ENCODE measurements at regions not wholly inside any gene's neighbourhood (a gene's known extent, or its start where the extent isn't known, plus 50 kb on each side); places are given as distances from the start of the nearest gene placed in this dataset.

GRCh38 chr1:185483217-185483616 lies 166.2 kb upstream of the IVNS1ABP start:
- H3K79me2 ChIP-seq (ENCODE audit: insufficient read depth, low read length), result no peaks in the 10 kb centered on the region
- H2AFZ ChIP-seq (ENCODE audit: low read length), result no peak overlapping the region
- no peak overlapping the region for H3K27ac ChIP-seq (ENCODE audit: low read depth, low read length, poor library complexity, severe bottlenecking)
- no peaks in the 10 kb centered on the region for H3K9me3 ChIP-seq (ENCODE audit: low read length)
- TF ChIP-seq EZH2 (IDR thresholded peaks at IDR 0.05; ENCODE audit: borderline replicate concordance, low read length), result no peak
- TF ChIP-seq, protein P1, sequence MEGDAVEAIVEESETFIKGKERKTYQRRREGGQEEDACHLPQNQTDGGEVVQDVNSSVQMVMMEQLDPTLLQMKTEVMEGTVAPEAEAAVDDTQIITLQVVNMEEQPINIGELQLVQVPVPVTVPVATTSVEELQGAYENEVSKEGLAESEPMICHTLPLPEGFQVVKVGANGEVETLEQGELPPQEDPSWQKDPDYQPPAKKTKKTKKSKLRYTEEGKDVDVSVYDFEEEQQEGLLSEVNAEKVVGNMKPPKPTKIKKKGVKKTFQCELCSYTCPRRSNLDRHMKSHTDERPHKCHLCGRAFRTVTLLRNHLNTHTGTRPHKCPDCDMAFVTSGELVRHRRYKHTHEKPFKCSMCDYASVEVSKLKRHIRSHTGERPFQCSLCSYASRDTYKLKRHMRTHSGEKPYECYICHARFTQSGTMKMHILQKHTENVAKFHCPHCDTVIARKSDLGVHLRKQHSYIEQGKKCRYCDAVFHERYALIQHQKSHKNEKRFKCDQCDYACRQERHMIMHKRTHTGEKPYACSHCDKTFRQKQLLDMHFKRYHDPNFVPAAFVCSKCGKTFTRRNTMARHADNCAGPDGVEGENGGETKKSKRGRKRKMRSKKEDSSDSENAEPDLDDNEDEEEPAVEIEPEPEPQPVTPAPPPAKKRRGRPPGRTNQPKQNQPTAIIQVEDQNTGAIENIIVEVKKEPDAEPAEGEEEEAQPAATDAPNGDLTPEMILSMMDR (IDR thresholded peaks at IDR 0.05; ENCODE audit: low read length), result no peak
- H3K9ac ChIP-seq (ENCODE audit: low read length), result no peak overlapping the region
- H4K20me1 ChIP-seq (ENCODE audit: insufficient read depth, low read length), result no peaks in the 10 kb centered on the region
- H3K36me3 ChIP-seq (ENCODE audit: insufficient read depth, low read length), result no peaks in the 10 kb centered on the region
- no peaks in the 10 kb centered on the region for H3K4me1 ChIP-seq (ENCODE audit: insufficient read depth, low read length, severe bottlenecking)
- H3K9me2 ChIP-seq (ENCODE audit: low read depth, low read length), result no peaks in the 10 kb centered on the region
- H3K27me3 ChIP-seq (ENCODE audit: insufficient read depth, low read length), result no peaks in the 10 kb centered on the region
- H3K4me3 ChIP-seq (ENCODE audit: low read depth, low read length, poor library complexity, severe bottlenecking), result no peak overlapping the region
- H3F3A ChIP-seq (ENCODE audit: insufficient read depth, low read length), result no peaks in the 10 kb centered on the region
- no peak overlapping the region for H3K4me2 ChIP-seq (ENCODE audit: low read length)

- no peak overlapping the region for H3K9ac ChIP-seq (ENCODE audit: low read length)
- no peaks in the 10 kb centered on the region for H3K36me3 ChIP-seq (ENCODE audit: insufficient read depth, low read length)
- no peaks in the 10 kb centered on the region for H3K9me3 ChIP-seq (ENCODE audit: low read length)
- no peaks in the 10 kb centered on the region for H3F3A ChIP-seq (ENCODE audit: insufficient read depth, low read length)
- H3K4me3 ChIP-seq (ENCODE audit: low read depth, low read length, poor library complexity, severe bottlenecking), result no peak overlapping the region
- no peaks in the 10 kb centered on the region for H3K27me3 ChIP-seq (ENCODE audit: insufficient read depth, low read length)
- H4K20me1 ChIP-seq (ENCODE audit: insufficient read depth, low read length), result no peaks in the 10 kb centered on the region
- no peaks in the 10 kb centered on the region for H3K9me2 ChIP-seq (ENCODE audit: low read depth, low read length)
- no peaks in the 10 kb centered on the region for H3K79me2 ChIP-seq (ENCODE audit: insufficient read depth, low read length)
- H2AFZ ChIP-seq (ENCODE audit: low read length), result no peak overlapping the region
- TF ChIP-seq EZH2 (IDR thresholded peaks at IDR 0.05; ENCODE audit: borderline replicate concordance, low read length), result no peak
- TF ChIP-seq, protein P1 (IDR thresholded peaks at IDR 0.05; ENCODE audit: low read length), result no peak
- no peak overlapping the region for H3K27ac ChIP-seq (ENCODE audit: low read depth, low read length, poor library complexity, severe bottlenecking)
- H3K4me1 ChIP-seq (ENCODE audit: insufficient read depth, low read length, severe bottlenecking), result no peaks in the 10 kb centered on the region
- H3K4me2 ChIP-seq (ENCODE audit: low read length), result no peak overlapping the region
These were observed 163.5 kb upstream of the IVNS1ABP start for GRCh38 chr1:185480545-185480944.

GRCh38 chr1:185479796-185480195 lies 162.8 kb upstream of the IVNS1ABP start:
- no peaks in the 10 kb centered on the region for H3K4me1 ChIP-seq (ENCODE audit: insufficient read depth, low read length, severe bottlenecking)
- H3K27ac ChIP-seq (ENCODE audit: low read depth, low read length, poor library complexity, severe bottlenecking), result no peak overlapping the region
- H3K9me3 ChIP-seq (ENCODE audit: low read length), result no peaks in the 10 kb centered on the region
- TF ChIP-seq EZH2 (IDR thresholded peaks at IDR 0.05; ENCODE audit: borderline replicate concordance, low read length), result no peak
- TF ChIP-seq, protein P1 (IDR thresholded peaks at IDR 0.05; ENCODE audit: low read length), result no peak
- no peaks in the 10 kb centered on the region for H3K27me3 ChIP-seq (ENCODE audit: insufficient read depth, low read length)
- H3K4me2 ChIP-seq (ENCODE audit: low read length), result no peak overlapping the region
- no peaks in the 10 kb centered on the region for H4K20me1 ChIP-seq (ENCODE audit: insufficient read depth, low read length)
- H3K9ac ChIP-seq (ENCODE audit: low read length), result no peak overlapping the region
- no peaks in the 10 kb centered on the region for H3K79me2 ChIP-seq (ENCODE audit: insufficient read depth, low read length)
- no peaks in the 10 kb centered on the region for H3F3A ChIP-seq (ENCODE audit: insufficient read depth, low read length)
- H3K9me2 ChIP-seq (ENCODE audit: low read depth, low read length), result no peaks in the 10 kb centered on the region
- H3K36me3 ChIP-seq (ENCODE audit: insufficient read depth, low read length), result no peaks in the 10 kb centered on the region
- H3K4me3 ChIP-seq (ENCODE audit: low read depth, low read length, poor library complexity, severe bottlenecking), result no peak overlapping the region
- no peak overlapping the region for H2AFZ ChIP-seq (ENCODE audit: low read length)
